ENCODE measurements at regions not wholly inside any gene's neighbourhood (a gene's known extent, or its start where the extent isn't known, plus 50 kb on each side); places are given as distances from the start of the nearest gene placed in this dataset.
"Not testable (repeated sequence)": the region's sequence is repeated elsewhere in the genome, so short reads cannot be mapped to it uniquely, and the experiment has no call there.

DNA sequence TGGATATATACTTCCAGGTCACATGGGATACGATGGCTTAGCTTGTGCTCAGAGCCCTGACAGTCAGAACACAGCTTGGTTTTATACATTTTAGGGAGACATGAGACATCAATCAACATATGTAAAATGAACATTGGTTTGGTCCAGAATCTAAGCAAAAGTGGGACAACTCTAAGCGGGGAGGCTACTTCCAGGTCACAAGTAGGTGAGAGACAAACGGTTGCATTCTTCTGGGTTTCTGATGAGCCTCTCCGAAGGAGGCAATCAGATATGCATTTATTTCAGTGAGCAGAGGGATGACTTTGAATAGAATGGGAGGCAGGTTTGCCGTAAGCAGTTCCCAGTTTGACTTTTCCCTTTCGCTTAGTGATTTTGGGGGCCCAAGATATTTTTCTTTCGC is 250.1 kb upstream of the DIO3 start:
- H3K36me3 ChIP-seq (ENCODE audit: insufficient read depth, low read length); H3K4me1 ChIP-seq (ENCODE audit: insufficient read depth, low read length); H3K4me3 Mint-ChIP-seq; H3K27me3 ChIP-seq (ENCODE audit: control insufficient read depth in 1 of 2, insufficient read depth in 2 of 2, low read length in 2 of 2); H3K36me3 Mint-ChIP-seq (ENCODE audit: low read depth); CTCF ChIA-PET; intact Hi-C loops (cut with DNase I, micrococcal nuclease); DNase-seq; H3K27me3 Mint-ChIP-seq; H3K4me3 ChIP-seq (ENCODE audit: low read length); H3K27ac ChIP-seq (ENCODE audit: low read depth in 1 of 2, low read length in 2 of 2); H3K9me3 Mint-ChIP-seq; H3K27ac Mint-ChIP-seq; POLR2A ChIA-PET; H3K4me1 Mint-ChIP-seq (ENCODE audit: low read depth); ATAC-seq (ENCODE audit: poor library complexity): not testable (repeated sequence)
- H3K9me3 ChIP-seq (ENCODE audit: control insufficient read depth in 1 of 2, insufficient read depth in 1 of 2, low read length in 2 of 2) = peaks cover 11 to 15% of the 10 kb centered on the region in 2 experiments

DNA sequence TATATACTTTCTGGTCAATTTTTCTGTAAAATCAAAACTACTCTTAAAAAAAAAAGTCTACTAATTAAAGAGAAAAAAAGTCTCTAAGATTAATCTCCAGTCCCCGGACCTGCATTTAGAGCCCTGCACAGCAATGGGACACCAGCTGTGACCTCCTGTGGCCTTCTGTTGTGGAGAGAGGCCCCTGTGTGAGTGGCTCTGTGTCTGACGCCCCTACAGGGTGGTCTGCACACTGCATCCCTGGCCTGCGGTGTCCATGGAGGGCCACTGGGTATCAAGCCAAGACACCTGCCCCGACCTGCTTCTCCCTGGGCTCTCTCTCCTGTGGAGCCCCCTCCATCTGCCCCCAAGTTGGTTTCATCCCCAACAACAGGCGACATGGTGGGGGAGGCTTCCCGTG is 248.0 kb upstream of the DIO3 start:
- DNase-seq (no peak), ATAC-seq (ENCODE audit: poor library complexity) (no peak)
- Histone ChIP-seq H3K27me3 (ENCODE audit: control insufficient read depth in 1 of 2, insufficient read depth in 2 of 2, low read length in 2 of 2) (peaks cover 0 to 8% of the 10 kb centered on the region in 2 experiments), H3K9me3 (ENCODE audit: control insufficient read depth in 1 of 2, insufficient read depth in 1 of 2, low read length in 2 of 2) (peaks cover 17 to 19% of the 10 kb centered on the region in 2 experiments), H3K4me1 (ENCODE audit: insufficient read depth, low read length) (no peaks in the 10 kb centered on the region), H3K4me3 (ENCODE audit: low read length) (no peak overlapping the region), H3K27ac (ENCODE audit: low read depth in 1 of 2, low read length in 2 of 2) (no peak overlapping the region), H3K36me3 (ENCODE audit: insufficient read depth, low read length) (no peaks in the 10 kb centered on the region)
- ChIA-PET POLR2A (no interaction called here), CTCF (no interaction called here)
- H3K27ac Mint-ChIP-seq = no peak overlapping the region
- H3K9me3 Mint-ChIP-seq = peaks cover 4% of the 10 kb centered on the region
- intact Hi-C loops (cut with DNase I, micrococcal nuclease) = no loop called here
- H3K4me3 Mint-ChIP-seq = no peak overlapping the region
- H3K36me3 Mint-ChIP-seq (ENCODE audit: low read depth) = no peaks in the 10 kb centered on the region
- H3K27me3 Mint-ChIP-seq = peaks cover 13% of the 10 kb centered on the region
- no peaks in the 10 kb centered on the region for H3K4me1 Mint-ChIP-seq (ENCODE audit: low read depth)
- TF ChIP-seq, protein P1, sequence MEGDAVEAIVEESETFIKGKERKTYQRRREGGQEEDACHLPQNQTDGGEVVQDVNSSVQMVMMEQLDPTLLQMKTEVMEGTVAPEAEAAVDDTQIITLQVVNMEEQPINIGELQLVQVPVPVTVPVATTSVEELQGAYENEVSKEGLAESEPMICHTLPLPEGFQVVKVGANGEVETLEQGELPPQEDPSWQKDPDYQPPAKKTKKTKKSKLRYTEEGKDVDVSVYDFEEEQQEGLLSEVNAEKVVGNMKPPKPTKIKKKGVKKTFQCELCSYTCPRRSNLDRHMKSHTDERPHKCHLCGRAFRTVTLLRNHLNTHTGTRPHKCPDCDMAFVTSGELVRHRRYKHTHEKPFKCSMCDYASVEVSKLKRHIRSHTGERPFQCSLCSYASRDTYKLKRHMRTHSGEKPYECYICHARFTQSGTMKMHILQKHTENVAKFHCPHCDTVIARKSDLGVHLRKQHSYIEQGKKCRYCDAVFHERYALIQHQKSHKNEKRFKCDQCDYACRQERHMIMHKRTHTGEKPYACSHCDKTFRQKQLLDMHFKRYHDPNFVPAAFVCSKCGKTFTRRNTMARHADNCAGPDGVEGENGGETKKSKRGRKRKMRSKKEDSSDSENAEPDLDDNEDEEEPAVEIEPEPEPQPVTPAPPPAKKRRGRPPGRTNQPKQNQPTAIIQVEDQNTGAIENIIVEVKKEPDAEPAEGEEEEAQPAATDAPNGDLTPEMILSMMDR (IDR thresholded peaks at IDR 0.05) = no peak

DNA sequence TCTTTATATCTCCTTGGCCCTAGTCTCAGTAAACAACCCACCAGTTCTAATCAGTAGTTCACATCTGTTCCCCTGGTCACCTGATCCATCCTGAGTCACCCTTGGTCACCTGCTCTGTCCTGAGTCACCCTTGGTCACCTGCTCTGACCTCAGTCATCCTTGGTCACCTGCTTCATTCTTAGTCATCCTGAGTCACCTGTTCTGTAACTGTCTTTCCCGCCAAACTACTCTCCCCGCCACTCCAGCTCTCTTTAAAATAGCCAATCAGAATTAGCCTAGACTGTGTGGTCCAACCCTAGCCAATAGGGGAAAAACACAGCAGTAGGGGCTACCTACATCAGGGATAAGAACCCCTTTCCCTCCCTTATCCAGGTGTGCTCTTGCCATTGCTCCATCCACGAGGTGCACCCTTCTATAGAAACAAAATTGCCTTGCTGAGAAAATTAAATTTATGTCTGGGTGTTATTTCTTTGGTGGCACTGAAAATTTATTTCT is 245.4 kb upstream of the DIO3 start:
- Mint-ChIP-seq H3K27me3 (peaks cover 21% of the 10 kb centered on the region), H3K36me3 (ENCODE audit: low read depth) (no peaks in the 10 kb centered on the region), H3K4me1 (ENCODE audit: low read depth) (no peaks in the 10 kb centered on the region), H3K27ac (no peak overlapping the region), H3K9me3 (peaks cover 4% of the 10 kb centered on the region), H3K4me3 (no peak overlapping the region)
- H3K9me3 ChIP-seq (ENCODE audit: control insufficient read depth in 1 of 2, insufficient read depth in 1 of 2, low read length in 2 of 2) = peaks cover 17 to 19% of the 10 kb centered on the region in 2 experiments
- peaks cover 0 to 8% of the 10 kb centered on the region in 2 experiments for H3K27me3 ChIP-seq (ENCODE audit: control insufficient read depth in 1 of 2, insufficient read depth in 2 of 2, low read length in 2 of 2)
- TF ChIP-seq, protein P1 (IDR thresholded peaks at IDR 0.05) = no peak
- H3K36me3 ChIP-seq (ENCODE audit: insufficient read depth, low read length) = no peaks in the 10 kb centered on the region
- ChIA-PET POLR2A (no interaction called here), CTCF (no interaction called here)
- H3K4me1 ChIP-seq (ENCODE audit: insufficient read depth, low read length) = no peaks in the 10 kb centered on the region
- DNase-seq (no peak), ATAC-seq (ENCODE audit: poor library complexity) (no peak)
- intact Hi-C loops (cut with DNase I, micrococcal nuclease) = no loop called here
- H3K27ac ChIP-seq (ENCODE audit: low read depth in 1 of 2, low read length in 2 of 2) = no peak overlapping the region
- H3K4me3 ChIP-seq (ENCODE audit: low read length) = no peak overlapping the region

DNA sequence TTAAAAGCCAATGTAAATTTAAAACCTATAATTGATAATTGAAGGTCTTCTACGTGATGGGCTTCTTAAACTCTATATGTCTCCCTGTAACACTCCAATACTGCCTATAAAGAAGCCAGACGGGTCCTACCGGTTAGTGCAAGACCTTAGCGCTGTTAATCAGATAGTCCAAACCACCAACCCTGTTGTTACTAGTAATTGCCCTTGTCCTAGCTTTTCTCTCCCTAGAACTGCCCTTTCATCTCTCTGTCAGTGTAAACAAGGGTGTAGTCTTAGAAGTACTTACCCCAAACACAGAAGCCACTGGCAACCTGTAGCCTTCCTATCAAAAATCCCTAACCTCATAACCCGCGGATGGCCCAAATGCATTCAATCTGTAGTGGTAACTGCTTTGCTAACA is 243.0 kb upstream of the DIO3 start:
- no peak overlapping the region for H3K4me3 Mint-ChIP-seq
- ChIA-PET CTCF (no interaction called here), POLR2A (no interaction called here)
- H3K36me3 Mint-ChIP-seq (ENCODE audit: low read depth) = no peaks in the 10 kb centered on the region
- H3K27me3 ChIP-seq (ENCODE audit: control insufficient read depth in 1 of 2, insufficient read depth in 2 of 2, low read length in 2 of 2) = peaks cover 0 to 7% of the 10 kb centered on the region in 2 experiments
- H3K27me3 Mint-ChIP-seq = peaks cover 14% of the 10 kb centered on the region
- TF ChIP-seq, protein P1 (IDR thresholded peaks at IDR 0.05) = no peak
- no peak overlapping the region for H3K27ac ChIP-seq (ENCODE audit: low read depth in 1 of 2, low read length in 2 of 2)
- H3K9me3 Mint-ChIP-seq = peaks cover 4% of the 10 kb centered on the region
- H3K4me1 Mint-ChIP-seq (ENCODE audit: low read depth) = no peaks in the 10 kb centered on the region
- intact Hi-C loops (cut with DNase I, micrococcal nuclease) = no loop called here
- H3K27ac Mint-ChIP-seq = no peak overlapping the region
- H3K4me1 ChIP-seq (ENCODE audit: insufficient read depth, low read length) = no peaks in the 10 kb centered on the region
- H3K9me3 ChIP-seq (ENCODE audit: control insufficient read depth in 1 of 2, insufficient read depth in 1 of 2, low read length in 2 of 2) = peaks cover 19% of the 10 kb centered on the region in 2 experiments
- H3K4me3 ChIP-seq (ENCODE audit: low read length) = no peak overlapping the region
- ATAC-seq (ENCODE audit: poor library complexity) (no peak), DNase-seq (no peak)
- H3K36me3 ChIP-seq (ENCODE audit: insufficient read depth, low read length) = no peaks in the 10 kb centered on the region

All from CD4-positive, alpha-beta T cell (primary cell).